ENCODE measurements at regions not wholly inside any gene's neighbourhood (a gene's known extent, or its start where the extent isn't known, plus 50 kb on each side); places are given as distances from the start of the nearest gene placed in this dataset.

GRCh38 chr15:35850284-35850683 lies 304.3 kb upstream of the DPH6 start:
- DNase-seq (ENCODE audit: low spot score): no peak
- TF ChIP-seq CTCF (IDR thresholded peaks at IDR 0.05; ENCODE audit: extremely low read depth, missing control alignments): no peak

GRCh38 chr15:35851491-35851890 lies 305.5 kb upstream of the DPH6 start:
- no peak for TF ChIP-seq CTCF (IDR thresholded peaks at IDR 0.05; ENCODE audit: extremely low read depth, missing control alignments)
- no peak for DNase-seq (ENCODE audit: low spot score)

- TF ChIP-seq CTCF (IDR thresholded peaks at IDR 0.05; ENCODE audit: extremely low read depth, missing control alignments): no peak
- DNase-seq (ENCODE audit: low spot score): no peak
Measured at GRCh38 chr15:35852818-35853624, 307.1 kb upstream of the DPH6 start.

- no peak for DNase-seq (ENCODE audit: low spot score)
- TF ChIP-seq CTCF (IDR thresholded peaks at IDR 0.05; ENCODE audit: extremely low read depth, missing control alignments): no peak
Measured at GRCh38 chr15:35854316-35854715, 308.4 kb upstream of the DPH6 start.

GRCh38 chr15:35857567-35858226 lies 311.7 kb upstream of the DPH6 start:
- no peak for TF ChIP-seq CTCF (IDR thresholded peaks at IDR 0.05; ENCODE audit: extremely low read depth, missing control alignments)
- no peak for DNase-seq (ENCODE audit: low spot score)

GRCh38 chr15:35858707-35859106 lies 312.7 kb upstream of the DPH6 start:
- TF ChIP-seq CTCF (IDR thresholded peaks at IDR 0.05; ENCODE audit: extremely low read depth, missing control alignments): no peak
- no peak for DNase-seq (ENCODE audit: low spot score)

- DNase-seq (ENCODE audit: low spot score): no peak
- no peak for TF ChIP-seq CTCF (IDR thresholded peaks at IDR 0.05; ENCODE audit: extremely low read depth, missing control alignments)
Measured at GRCh38 chr15:35863655-35864054, 317.7 kb upstream of the DPH6 start.

All from GM20000 (cell line).